Thyroid gland (tissue), 4 donors: ENCODE measurements at regions not wholly inside any gene's neighbourhood (a gene's known extent, or its start where the extent isn't known, plus 50 kb on each side); places are given as distances from the start of the nearest gene placed in this dataset.

Experiments
- DNase-seq, 2 donors: peaks; one replicate each; pipeline ENCODE4 v3.0.0-alpha.2; 2019
- H3K27ac ChIP-seq, 3 donors: fragments of 200-600 bp; sonication (generic); 1 replicate in 2 of 3; 2 replicates in 1 of 3; pipeline ENCODE4 v1.5.1; 2016 to 2019; ENCODE audit warnings: mild to moderate bottlenecking in 1 of 3, moderate library complexity in 1 of 3
- H3K27me3 ChIP-seq: fragments of 200-600 bp; sonication (generic); one replicate; pipeline ENCODE4 v1.5.1; 2019
- H3K36me3 ChIP-seq, 2 donors: fragments of 200-600 bp; sonication (generic); one replicate each; pipeline ENCODE4 v1.5.1; 2016 to 2019
- H3K4me1 ChIP-seq, 2 donors: fragments of 200-600 bp; sonication (generic); one replicate each; pipeline ENCODE4 v1.5.1; 2017 to 2019
- H3K4me3 ChIP-seq, 3 donors: fragments of 200-600 bp; sonication (generic); replicated peaks in 1 of 3; 1 replicate in 2 of 3; 2 replicates in 1 of 3; pipeline ENCODE4 v1.5.1; 2016; ENCODE audit warnings: mild to moderate bottlenecking in 1 of 3
- H3K9me3 ChIP-seq: fragments of 200-600 bp; sonication (generic); one replicate; pipeline ENCODE4 v1.5.1; 2017
- CTCF ChIP-seq, 6 experiments: fragments of 200-600 bp in 3 of 6; fragments of 450-650 bp in 3 of 6; sonication (generic) in 3 of 6; IDR thresholded peaks; one replicate each; pipeline ENCODE4 v1.5.1; 2016 to 2019; ENCODE audit warnings: antibody characterized with exemption in 6 of 6, mild to moderate bottlenecking in 2 of 6, inconsistent platforms in 1 of 6, moderate library complexity in 1 of 6
- POLR2A ChIP-seq, 2 donors: fragments of 450-650 bp; IDR thresholded peaks; one replicate each; pipeline ENCODE4 v1.6.1; 2017; ENCODE audit warnings: antibody characterized with exemption in 2 of 2, mild to moderate bottlenecking in 2 of 2, moderate library complexity in 1 of 2
- WGBS, 2 donors: methylation state at CpG; one replicate each; pipeline ENCODE4 v1.1.5; 2017; 5-methylcytosine and 5-hydroxymethylcytosine counted together
- intact Hi-C: fragments of 100-400 bp; cut with DNase I; formaldehyde crosslinking; loops from one replicate; pipeline ENCODE4 v1.15.1; 2023

GRCh38 chr2:138086576-138086975, 122.3 kb downstream of the HNMT start:
- intact Hi-C loops = no loop called here
- Histone ChIP-seq H3K4me3 (no peak overlapping the region), H3K27me3 (no peaks in the 10 kb centered on the region), H3K9me3 (no peaks in the 10 kb centered on the region), H3K4me1 (no peaks in the 10 kb centered on the region), H3K27ac (no peak overlapping the region), H3K36me3 (no peaks in the 10 kb centered on the region)
- DNase-seq = no peak
- TF ChIP-seq POLR2A (IDR thresholded peaks at IDR 0.05) = no peak
- TF ChIP-seq CTCF (IDR thresholded peaks at IDR 0.05) = no peak

- TF ChIP-seq POLR2A (IDR thresholded peaks at IDR 0.05) = no peak
- TF ChIP-seq CTCF (IDR thresholded peaks at IDR 0.05) = no peak
- intact Hi-C loops = no loop called here
- no peak overlapping the region for H3K27ac ChIP-seq
- no peaks in the 10 kb centered on the region for H3K27me3 ChIP-seq
- no peaks in the 10 kb centered on the region for H3K4me1 ChIP-seq
- 70 to 77% methylated on average over 13 of the region's 13 CpGs for WGBS, 2 donors
- no peaks in the 10 kb centered on the region for H3K36me3 ChIP-seq
- no peak for DNase-seq
- H3K9me3 ChIP-seq = no peaks in the 10 kb centered on the region
- no peak overlapping the region for H3K4me3 ChIP-seq
These were observed 123.7 kb downstream of the HNMT start for GRCh38 chr2:138087751-138088593.

GRCh38 chr2:138090330-138090729, 126.1 kb downstream of the HNMT start:
- DNase-seq = no peak
- no peaks in the 10 kb centered on the region for H3K27me3 ChIP-seq
- TF ChIP-seq CTCF (IDR thresholded peaks at IDR 0.05) (peak in 4 of 6 experiments; percentile 26 to 53 (median 36)), POLR2A (IDR thresholded peaks at IDR 0.05) (no peak)
- no peak overlapping the region for H3K27ac ChIP-seq
- intact Hi-C loops = no loop called here
- no peaks in the 10 kb centered on the region for H3K36me3 ChIP-seq
- H3K9me3 ChIP-seq = no peaks in the 10 kb centered on the region
- 91 to 92% methylated on average over 1 of the region's 1 CpG for WGBS, 2 donors
- no peaks in the 10 kb centered on the region for H3K4me1 ChIP-seq
- no peak overlapping the region for H3K4me3 ChIP-seq

- no peaks in the 10 kb centered on the region for H3K9me3 ChIP-seq
- H3K27me3 ChIP-seq = no peaks in the 10 kb centered on the region
- 86 to 87% methylated on average over 4 of the region's 4 CpGs for WGBS, 2 donors
- H3K4me1 ChIP-seq = no peaks in the 10 kb centered on the region
- no peak for TF ChIP-seq POLR2A (IDR thresholded peaks at IDR 0.05)
- TF ChIP-seq CTCF (IDR thresholded peaks at IDR 0.05) = no peak
- H3K27ac ChIP-seq = no peak overlapping the region
- DNase-seq = no peak
- no peaks in the 10 kb centered on the region for H3K36me3 ChIP-seq
- H3K4me3 ChIP-seq = no peak overlapping the region
- intact Hi-C loops = no loop called here
These were observed 129.2 kb downstream of the HNMT start for GRCh38 chr2:138093455-138093854.

- Histone ChIP-seq H3K27ac (no peak overlapping the region), H3K27me3 (no peaks in the 10 kb centered on the region), H3K4me1 (no peaks in the 10 kb centered on the region), H3K9me3 (no peaks in the 10 kb centered on the region), H3K36me3 (no peaks in the 10 kb centered on the region), H3K4me3 (no peak overlapping the region)
- 79 to 83% methylated on average over 3 of the region's 3 CpGs for WGBS, 2 donors
- intact Hi-C loops = no loop called here
- TF ChIP-seq CTCF (IDR thresholded peaks at IDR 0.05) = no peak
- no peak for TF ChIP-seq POLR2A (IDR thresholded peaks at IDR 0.05)
- no peak for DNase-seq
These were observed 129.8 kb downstream of the HNMT start for GRCh38 chr2:138094031-138094430.
